Mesendoderm (in vitro differentiated cells): ENCODE measurements at regions not wholly inside any gene's neighbourhood (a gene's known extent, or its start where the extent isn't known, plus 50 kb on each side); places are given as distances from the start of the nearest gene placed in this dataset.

Experiments used
- DNase-seq: peaks from one replicate; pipeline ENCODE4 v3.0.0; 2013
- H2AK5ac ChIP-seq: 2 replicates; pipeline ENCODE4 v1.6.1; 2013; ENCODE audit warnings: low read length, inconsistent platforms
- H2BK120ac ChIP-seq: 2 replicates; pipeline ENCODE4 v1.6.1; 2013; ENCODE audit warnings: low read depth, mild to moderate bottlenecking, low read length, moderate library complexity, mixed read lengths
- H2BK15ac ChIP-seq: replicated peaks from 2 replicates; pipeline ENCODE4 v1.6.1; 2013; ENCODE audit warnings: low read depth, mild to moderate bottlenecking, moderate library complexity
- H2BK5ac ChIP-seq: 2 replicates; pipeline ENCODE4 v1.6.1; 2013; ENCODE audit warnings: low read length, inconsistent platforms
- H3K18ac ChIP-seq: 2 replicates; pipeline ENCODE4 v1.6.1; 2013; ENCODE audit warnings: mild to moderate bottlenecking, low read length, mixed read lengths
- H3K23ac ChIP-seq: one replicate; pipeline ENCODE4 v1.6.1; 2013; ENCODE audit warnings: low read length
- H3K27ac ChIP-seq: 2 replicates; pipeline ENCODE4 v1.5.1; 2013; ENCODE audit warnings: low read depth, mild to moderate bottlenecking, inconsistent platforms, low read length, moderate library complexity
- H3K27me3 ChIP-seq: 2 replicates; pipeline ENCODE4 v1.6.1; 2013; ENCODE audit warnings: low read length, control low read depth, mild to moderate bottlenecking, inconsistent platforms; ENCODE audit not compliant: insufficient read depth, poor library complexity
- H3K36me3 ChIP-seq: 2 replicates; pipeline ENCODE4 v1.6.1; 2013; ENCODE audit warnings: low read length, inconsistent platforms; ENCODE audit not compliant: control insufficient read depth, insufficient read depth
- H3K4ac ChIP-seq: one replicate; pipeline ENCODE4 v1.6.1; 2013; ENCODE audit warnings: low read depth, mild to moderate bottlenecking, low read length, moderate library complexity
- H3K4me1 ChIP-seq: 2 replicates; pipeline ENCODE4 v1.6.1; 2013; ENCODE audit warnings: low read depth, low read length, inconsistent platforms; ENCODE audit not compliant: control insufficient read depth
- H3K4me2 ChIP-seq: 2 replicates; pipeline ENCODE4 v1.6.1; 2013; ENCODE audit warnings: low read length
- H3K4me3 ChIP-seq: 2 replicates; pipeline ENCODE4 v1.5.1; 2013; ENCODE audit warnings: mild to moderate bottlenecking, low read length
- H3K56ac ChIP-seq: one replicate; pipeline ENCODE4 v1.6.1; 2013; ENCODE audit warnings: low read length
- H3K79me1 ChIP-seq: 2 replicates; pipeline ENCODE4 v1.6.1; 2013; ENCODE audit warnings: low read length, inconsistent platforms
- H3K79me2 ChIP-seq: 2 replicates; pipeline ENCODE4 v1.6.1; 2013; ENCODE audit warnings: mild to moderate bottlenecking, low read length; ENCODE audit not compliant: control insufficient read depth, insufficient read depth
- H3K9ac ChIP-seq: 2 replicates; pipeline ENCODE4 v1.6.1; 2013; ENCODE audit warnings: low read length, inconsistent platforms
- H4K5ac ChIP-seq: one replicate; pipeline ENCODE4 v1.6.1; 2013; ENCODE audit warnings: low read length
- H4K8ac ChIP-seq: one replicate; pipeline ENCODE4 v1.6.1; 2013; ENCODE audit warnings: low read depth, mild to moderate bottlenecking, control low read depth, low read length, moderate library complexity
- WGBS: extraction: QIAGEN DNeasy Blood & Tissue Kit; methylation state at CpG from one replicate; pipeline ENCODE4 v1.1.7; 2013; ENCODE audit warnings: low lambda C conversion rate, missing lambda C conversion rate; ENCODE audit not compliant: insufficient coverage; ENCODE audit errors: extremely low coverage; 5-methylcytosine and 5-hydroxymethylcytosine counted together

DNA sequence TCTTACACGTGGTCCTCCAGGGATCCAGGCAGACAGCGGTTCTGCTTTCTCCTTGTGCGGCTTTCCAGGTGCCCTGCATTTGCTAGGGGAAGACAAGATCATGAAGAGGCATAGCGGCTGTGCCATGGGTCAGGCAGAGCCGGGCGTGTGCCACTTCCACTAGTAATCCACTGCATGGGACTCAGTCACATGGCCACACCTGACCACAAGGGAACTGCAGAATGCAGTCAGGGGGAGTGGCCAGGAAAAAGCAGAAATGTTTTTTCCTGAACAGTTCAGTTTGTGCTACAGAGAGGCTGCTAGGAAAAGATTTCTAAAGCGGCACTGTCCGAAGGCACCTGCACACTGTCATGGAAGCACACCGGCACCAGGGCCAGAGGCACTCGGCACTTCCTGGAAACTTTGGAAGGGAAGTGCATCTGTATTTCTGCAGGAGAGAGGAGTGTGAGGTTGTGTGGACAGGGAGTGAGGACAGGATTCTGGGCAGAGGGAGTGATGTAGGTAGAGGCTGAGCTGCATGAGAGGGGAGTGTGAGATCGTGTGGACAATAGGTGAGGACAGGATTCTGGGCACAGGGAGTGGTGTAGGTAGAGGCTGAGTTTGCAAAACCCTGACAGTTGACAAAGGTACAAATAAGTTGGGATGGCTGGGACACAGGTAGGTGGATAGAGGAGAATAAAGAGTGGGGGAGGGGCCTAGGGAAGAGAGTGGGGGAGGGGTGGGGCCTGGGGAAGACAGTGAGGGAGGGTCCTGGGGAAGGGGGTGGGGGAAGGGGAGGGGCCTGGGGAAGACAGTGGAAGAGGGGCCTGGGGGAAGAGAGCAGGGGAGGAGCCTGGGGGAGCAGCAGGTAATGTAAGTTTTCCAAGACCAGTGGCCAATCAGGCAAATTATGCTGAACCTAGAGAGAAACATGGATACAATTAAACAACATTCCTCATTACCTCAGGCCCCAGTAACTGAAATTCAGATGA is 1436.3 kb downstream of the TBC1D22A start:
- H3K79me2 ChIP-seq = no peaks in the 10 kb centered on the region
- no peak overlapping the region for H3K4me3 ChIP-seq
- DNase-seq = peak; percentile 13
- H3K23ac ChIP-seq = no peak overlapping the region
- no peak overlapping the region for H2BK5ac ChIP-seq
- no peak overlapping the region for H3K4ac ChIP-seq
- H2BK15ac ChIP-seq = no peak overlapping the region
- H4K8ac ChIP-seq = no peak overlapping the region
- no peaks in the 10 kb centered on the region for H3K36me3 ChIP-seq
- H3K27ac ChIP-seq = no peak overlapping the region
- H2BK120ac ChIP-seq = no peak overlapping the region
- H3K27me3 ChIP-seq = no peaks in the 10 kb centered on the region
- H3K56ac ChIP-seq = no peak overlapping the region
- no peaks in the 10 kb centered on the region for H3K4me1 ChIP-seq
- H2AK5ac ChIP-seq = no peak overlapping the region
- no peak overlapping the region for H3K9ac ChIP-seq
- H3K79me1 ChIP-seq = no peaks in the 10 kb centered on the region
- H3K18ac ChIP-seq = no peak overlapping the region
- no CpG with 5 or more reads among the region's 11 CpGs for WGBS
- no peak overlapping the region for H3K4me2 ChIP-seq
- no peak overlapping the region for H4K5ac ChIP-seq

DNA sequence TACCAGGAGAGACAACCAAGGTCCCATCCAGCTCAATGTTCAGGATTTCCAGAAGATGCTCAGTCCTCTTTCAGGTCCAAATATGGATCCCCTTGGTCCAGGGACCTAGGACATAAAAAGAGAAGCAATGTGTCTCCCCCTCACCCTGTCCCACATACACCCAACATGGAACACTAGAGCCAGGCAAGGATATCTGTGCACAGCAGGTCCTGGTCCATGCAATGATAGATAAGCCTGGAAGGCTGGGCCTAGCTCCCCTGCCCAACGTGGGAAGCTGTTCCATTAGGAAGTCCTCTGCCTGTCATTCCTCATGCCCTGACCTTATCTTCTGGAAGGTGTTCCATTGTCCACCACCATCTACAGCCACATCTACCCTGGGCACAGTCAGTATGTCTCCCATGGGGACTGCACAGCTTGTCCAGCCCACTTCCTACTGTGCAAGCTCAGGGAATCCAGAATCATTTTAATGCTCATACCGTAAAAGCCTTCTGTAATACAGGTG is 1434.8 kb downstream of the TBC1D22A start:
- H3K56ac ChIP-seq = no peak overlapping the region
- H3K27me3 ChIP-seq = no peaks in the 10 kb centered on the region
- no peaks in the 10 kb centered on the region for H3K36me3 ChIP-seq
- WGBS = no CpG with 5 or more reads among the region's 2 CpGs
- H2BK120ac ChIP-seq = no peak overlapping the region
- no peak overlapping the region for H2BK15ac ChIP-seq
- H3K4me3 ChIP-seq = no peak overlapping the region
- no peak overlapping the region for H4K5ac ChIP-seq
- no peak overlapping the region for H4K8ac ChIP-seq
- H3K4me1 ChIP-seq = no peaks in the 10 kb centered on the region
- H3K9ac ChIP-seq = no peak overlapping the region
- no peak overlapping the region for H2BK5ac ChIP-seq
- no peaks in the 10 kb centered on the region for H3K79me1 ChIP-seq
- H3K27ac ChIP-seq = no peak overlapping the region
- no peak overlapping the region for H2AK5ac ChIP-seq
- no peak overlapping the region for H3K4ac ChIP-seq
- DNase-seq = no peak
- no peak overlapping the region for H3K4me2 ChIP-seq
- H3K23ac ChIP-seq = no peak overlapping the region
- no peak overlapping the region for H3K18ac ChIP-seq
- no peaks in the 10 kb centered on the region for H3K79me2 ChIP-seq

DNA sequence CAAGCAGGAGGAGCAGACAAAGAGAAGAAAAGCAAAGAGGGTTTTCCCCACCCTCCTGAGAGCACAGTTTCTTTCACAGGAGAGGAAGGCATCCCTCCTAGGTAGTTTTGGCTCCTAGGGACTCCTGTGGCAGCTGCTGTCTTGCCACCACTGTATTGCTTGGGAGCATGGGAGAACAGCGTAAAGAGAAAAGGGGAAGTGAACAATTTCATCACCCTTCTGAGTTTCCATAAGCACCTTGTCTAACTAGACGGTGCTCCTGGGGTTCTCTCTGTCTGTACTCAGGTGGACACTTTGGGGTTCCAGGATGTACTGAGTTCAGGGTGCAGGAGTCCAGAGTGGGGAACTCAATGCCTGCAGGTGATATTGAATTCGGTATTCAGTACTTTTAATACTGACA is 1430.5 kb downstream of the TBC1D22A start:
- Histone ChIP-seq H3K36me3 (no peaks in the 10 kb centered on the region), H3K27me3 (no peaks in the 10 kb centered on the region), H3K23ac (no peak overlapping the region), H3K9ac (no peak overlapping the region), H2AK5ac (no peak overlapping the region), H4K5ac (no peak overlapping the region), H3K4me2 (no peak overlapping the region), H3K79me2 (no peaks in the 10 kb centered on the region), H4K8ac (no peak overlapping the region), H3K4me1 (no peaks in the 10 kb centered on the region), H2BK120ac (no peak overlapping the region), H3K56ac (no peak overlapping the region), H2BK5ac (no peak overlapping the region), H2BK15ac (no peak overlapping the region), H3K4ac (no peak overlapping the region), H3K18ac (no peak overlapping the region), H3K27ac (no peak overlapping the region), H3K4me3 (no peak overlapping the region), H3K79me1 (no peaks in the 10 kb centered on the region)
- no peak for DNase-seq
- WGBS = no CpG with 5 or more reads among the region's 3 CpGs

- WGBS = no CpG with 5 or more reads among the region's 1 CpG
- no peaks in the 10 kb centered on the region for H3K79me1 ChIP-seq
- no peak overlapping the region for H3K4me2 ChIP-seq
- no peak overlapping the region for H2BK120ac ChIP-seq
- no peak overlapping the region for H3K56ac ChIP-seq
- H3K27me3 ChIP-seq = no peaks in the 10 kb centered on the region
- no peak overlapping the region for H3K23ac ChIP-seq
- no peak overlapping the region for H3K9ac ChIP-seq
- no peak overlapping the region for H4K8ac ChIP-seq
- H4K5ac ChIP-seq = no peak overlapping the region
- no peak overlapping the region for H3K27ac ChIP-seq
- no peak overlapping the region for H3K4me3 ChIP-seq
- H2AK5ac ChIP-seq = no peak overlapping the region
- H2BK5ac ChIP-seq = no peak overlapping the region
- no peak overlapping the region for H2BK15ac ChIP-seq
- H3K4me1 ChIP-seq = no peaks in the 10 kb centered on the region
- no peak overlapping the region for H3K4ac ChIP-seq
- no peak overlapping the region for H3K18ac ChIP-seq
- no peaks in the 10 kb centered on the region for H3K36me3 ChIP-seq
- no peak for DNase-seq
- no peaks in the 10 kb centered on the region for H3K79me2 ChIP-seq
These were observed 1429.6 kb downstream of the TBC1D22A start for GRCh38 chr22:48192071-48192470.

GRCh38 chr22:48188231-48188721 is 1425.8 kb downstream of the TBC1D22A start:
- Histone ChIP-seq H4K5ac (no peak overlapping the region), H2BK5ac (no peak overlapping the region), H3K79me2 (no peaks in the 10 kb centered on the region), H2BK15ac (no peak overlapping the region), H3K4ac (no peak overlapping the region), H3K9ac (no peak overlapping the region), H3K18ac (no peak overlapping the region), H3K4me2 (no peak overlapping the region), H3K27me3 (no peaks in the 10 kb centered on the region), H3K4me1 (no peaks in the 10 kb centered on the region), H2AK5ac (no peak overlapping the region), H3K27ac (no peak overlapping the region), H3K36me3 (no peaks in the 10 kb centered on the region), H3K23ac (no peak overlapping the region), H3K79me1 (no peaks in the 10 kb centered on the region), H3K4me3 (no peak overlapping the region), H3K56ac (no peak overlapping the region), H4K8ac (no peak overlapping the region), H2BK120ac (no peak overlapping the region)
- no peak for DNase-seq
- WGBS = no CpG with 5 or more reads among the region's 7 CpGs
